HepG2 (cell line): ENCODE measurements at regions not wholly inside any gene's neighbourhood (a gene's known extent, or its start where the extent isn't known, plus 50 kb on each side); places are given as distances from the start of the nearest gene placed in this dataset.
"Not testable (repeated sequence)": the region's sequence is repeated elsewhere in the genome, so short reads cannot be mapped to it uniquely, and the experiment has no call there.

ENCODE experiments used
- CTCF ChIP-seq: sonication (generic); formaldehyde crosslinking; IDR thresholded peaks from 2 replicates; pipeline ENCODE4 v1.5.0; 2020; ENCODE audit warnings: mild to moderate bottlenecking, missing genetic modification reagents, moderate library complexity
- EZH2 ChIP-seq: conservative IDR thresholded peaks from 2 replicates; pipeline ENCODE4 v1.6.1; 2012; ENCODE audit warnings: mild to moderate bottlenecking, low read depth, low read length, moderate library complexity
- HNRNPL ChIP-seq: fragments of 200-400 bp; formaldehyde crosslinking; IDR thresholded peaks from 2 replicates; pipeline ENCODE4 v1.6.1; 2017; ENCODE audit warnings: mild to moderate bottlenecking, low read depth, low read length
- HOXA7 ChIP-seq: sonication (generic); formaldehyde crosslinking; IDR thresholded peaks from 2 replicates; pipeline ENCODE4 v1.8.1; 2022; ENCODE audit warnings: mild to moderate bottlenecking, missing genetic modification reagents, moderate library complexity
- MEIS1 ChIP-seq: sonication (generic); formaldehyde crosslinking; IDR thresholded peaks from 2 replicates; pipeline ENCODE4 v1.9.0; 2021; ENCODE audit warnings: mild to moderate bottlenecking, missing genetic modification reagents, moderate library complexity, borderline replicate concordance
- RFX5 ChIP-seq: IDR thresholded peaks from 2 replicates; pipeline ENCODE4 v1.6.1; 2011; ENCODE audit warnings: low read depth, low read length, improper control_type of control experiment
- TAF1 ChIP-seq: sonication (generic); formaldehyde crosslinking; IDR thresholded peaks from 2 replicates; pipeline ENCODE4 v1.4.0; 2020; ENCODE audit warnings: missing genetic modification reagents
- ZNF740 ChIP-seq: sonication (generic); formaldehyde crosslinking; IDR thresholded peaks from 2 replicates; pipeline ENCODE4 v1.4.0; 2020; ENCODE audit warnings: missing genetic modification reagents

- TF ChIP-seq RFX5; CTCF; HOXA7 (CRISPR knock-in tag); MEIS1 (CRISPR knock-in tag); HNRNPL; EZH2; ZNF740 (CRISPR knock-in tag); TAF1 (CRISPR knock-in tag): not testable (repeated sequence)
Observed at GRCh38 chr6:113254194-113254593, 603.0 kb upstream of the MARCKS start.
